Endodermal cell (in vitro differentiated cells): ENCODE measurements at regions not wholly inside any gene's neighbourhood (a gene's known extent, or its start where the extent isn't known, plus 50 kb on each side); places are given as distances from the start of the nearest gene placed in this dataset.

Experiments
- DNase-seq: peaks from one replicate; pipeline ENCODE4 v3.0.0-alpha.2; 2017
- H3K27ac ChIP-seq: 2 replicates; pipeline ENCODE4 v1.5.1; 2013; ENCODE audit warnings: mild to moderate bottlenecking, low read depth, low read length, moderate library complexity
- H3K27me3 ChIP-seq: 2 replicates; pipeline ENCODE4 v1.6.1; 2013; ENCODE audit warnings: mild to moderate bottlenecking, low read length, moderate library complexity; ENCODE audit not compliant: insufficient read depth, control insufficient read depth, poor library complexity, severe bottlenecking
- H3K36me3 ChIP-seq: 2 replicates; pipeline ENCODE4 v1.7.0; 2013; ENCODE audit warnings: mild to moderate bottlenecking, low read length, moderate library complexity; ENCODE audit not compliant: control insufficient read depth, insufficient read depth
- H3K4me1 ChIP-seq: one replicate; pipeline ENCODE4 v1.7.0; 2013; ENCODE audit warnings: low read length; ENCODE audit not compliant: control insufficient read depth, insufficient read depth
- H3K4me3 ChIP-seq: 2 replicates; pipeline ENCODE4 v1.5.1; 2013; ENCODE audit warnings: mild to moderate bottlenecking, low read length, moderate library complexity
- H3K9ac ChIP-seq: 2 replicates; pipeline ENCODE4 v1.6.1; 2013; ENCODE audit warnings: mild to moderate bottlenecking, low read length, moderate library complexity; ENCODE audit not compliant: poor library complexity, severe bottlenecking; ENCODE audit errors: extremely low read depth
- H3K9me3 ChIP-seq: 2 replicates; pipeline ENCODE4 v1.6.1; 2013; ENCODE audit warnings: mild to moderate bottlenecking, low read length, moderate library complexity; ENCODE audit not compliant: control insufficient read depth
- H3K27ac Mint-ChIP-seq: 2 replicates; pipeline ENCODE4 v1.8.0; 2020; ENCODE audit warnings: mixed read lengths
- H3K27me3 Mint-ChIP-seq: 2 replicates; pipeline ENCODE4 v1.8.0; 2021; ENCODE audit warnings: mild to moderate bottlenecking, mixed read lengths; ENCODE audit not compliant: insufficient read depth
- H3K36me3 Mint-ChIP-seq: 2 replicates; pipeline ENCODE4 v1.8.0; 2020; ENCODE audit warnings: low read depth, mixed read lengths
- H3K4me1 Mint-ChIP-seq: 2 replicates; pipeline ENCODE4 v1.8.0; 2020; ENCODE audit warnings: mixed read lengths
- H3K4me3 Mint-ChIP-seq: 2 replicates; pipeline ENCODE4 v1.8.0; 2020; ENCODE audit warnings: mild to moderate bottlenecking, moderate library complexity, mixed read lengths
- H3K9me3 Mint-ChIP-seq: 2 replicates; pipeline ENCODE4 v1.8.0; 2020; ENCODE audit warnings: mild to moderate bottlenecking, mixed read lengths
- CTCF ChIP-seq: fragments of 200-600 bp; sonication (generic); conservative IDR thresholded peaks from 2 replicates; pipeline ENCODE4 v1.5.0; 2021; ENCODE audit warnings: antibody characterized with exemption, mild to moderate bottlenecking
- WGBS, 2 experiments: methylation state at CpG; one replicate each; pipeline versions ENCODE4 v1.1.5 to v1.1.7; 2013; ENCODE audit warnings: missing lambda C conversion rate in 2 of 2, mixed read lengths in 1 of 2; ENCODE audit not compliant: insufficient coverage in 1 of 2, insufficient read length in 1 of 2; 5-methylcytosine and 5-hydroxymethylcytosine counted together

GRCh38 chrX:128165884-128166408 is 113.7 kb upstream of the ACTRT1 start:
- Mint-ChIP-seq H3K9me3 (peaks cover 48% of the 10 kb centered on the region), H3K27me3 (no peaks in the 10 kb centered on the region), H3K27ac (no peak overlapping the region), H3K36me3 (no peaks in the 10 kb centered on the region), H3K4me1 (no peaks in the 10 kb centered on the region), H3K4me3 (no peak overlapping the region)
- 97% methylated on average over 1 of the region's 2 CpGs; no CpG with 5 or more reads in 1 of the 2 experiments for WGBS, 2 experiments
- Histone ChIP-seq H3K9ac (no peak overlapping the region), H3K4me1 (peaks cover 4% of the 10 kb centered on the region), H3K27ac (no peak overlapping the region), H3K9me3 (peaks cover under 1% of the 10 kb centered on the region), H3K36me3 (no peaks in the 10 kb centered on the region), H3K4me3 (no peak overlapping the region), H3K27me3 (no peaks in the 10 kb centered on the region)
- TF ChIP-seq CTCF, result no peak
- DNase-seq, result no peak

GRCh38 chrX:128156204-128156603 is 104.0 kb upstream of the ACTRT1 start:
- no peaks in the 10 kb centered on the region for H3K36me3 ChIP-seq
- no peaks in the 10 kb centered on the region for H3K4me1 Mint-ChIP-seq
- H3K27me3 ChIP-seq, result no peaks in the 10 kb centered on the region
- H3K9ac ChIP-seq, result no peak overlapping the region
- WGBS, 2 experiments, result 91% methylated on average over 4 of the region's 4 CpGs; no CpG with 5 or more reads in 1 of the 2 experiments
- no peak for TF ChIP-seq CTCF
- H3K27me3 Mint-ChIP-seq, result peaks cover 2% of the 10 kb centered on the region
- peaks cover 84% of the 10 kb centered on the region for H3K9me3 Mint-ChIP-seq
- H3K4me3 ChIP-seq, result no peak overlapping the region
- DNase-seq, result no peak
- no peak overlapping the region for H3K27ac Mint-ChIP-seq
- peaks cover 14% of the 10 kb centered on the region for H3K9me3 ChIP-seq
- no peaks in the 10 kb centered on the region for H3K36me3 Mint-ChIP-seq
- H3K4me3 Mint-ChIP-seq, result no peak overlapping the region
- no peaks in the 10 kb centered on the region for H3K4me1 ChIP-seq
- no peak overlapping the region for H3K27ac ChIP-seq

GRCh38 chrX:128142745-128143144 is 90.5 kb upstream of the ACTRT1 start:
- no peak for DNase-seq
- Histone ChIP-seq H3K27me3 (no peaks in the 10 kb centered on the region), H3K4me1 (no peaks in the 10 kb centered on the region), H3K4me3 (no peak overlapping the region), H3K36me3 (no peaks in the 10 kb centered on the region), H3K9me3 (no peaks in the 10 kb centered on the region), H3K27ac (no peak overlapping the region), H3K9ac (no peak overlapping the region)
- Mint-ChIP-seq H3K27me3 (no peaks in the 10 kb centered on the region), H3K4me1 (no peaks in the 10 kb centered on the region), H3K27ac (no peak overlapping the region), H3K9me3 (peaks cover 41% of the 10 kb centered on the region), H3K36me3 (no peaks in the 10 kb centered on the region), H3K4me3 (no peak overlapping the region)
- WGBS, 2 experiments, result 86% methylated on average over 3 of the region's 3 CpGs; no CpG with 5 or more reads in 1 of the 2 experiments
- TF ChIP-seq CTCF, result no peak
